Common myeloid progenitor, CD34-positive (primary cell): ENCODE measurements at regions not wholly inside any gene's neighbourhood (a gene's known extent, or its start where the extent isn't known, plus 50 kb on each side); places are given as distances from the start of the nearest gene placed in this dataset.

Source experiments
- CTCF ChIA-PET: fragments of 350-600 bp; sonication (Branson Sonifier 250); formaldehyde crosslinking; loops from one replicate; lab custom pipeline; 2021; ENCODE audit warnings: antibody characterized with exemption; lab: Charles Lee
- POLR2A ChIA-PET: fragments of 350-600 bp; sonication (Branson Sonifier 250); formaldehyde crosslinking; loops from one replicate; lab custom pipeline; 2021; ENCODE audit warnings: antibody characterized with exemption; lab: Charles Lee
- DNase-seq, 3 donors: peaks; one replicate each; pipeline versions ENCODE4 v3.0.0 to v3.0.0-alpha.2; 2013
- H3K27ac ChIP-seq, 2 experiments: 1 replicate in 1 of 2; 2 replicates in 1 of 2; pipeline ENCODE4 v1.7.0; 2013; ENCODE audit warnings: inconsistent platforms in 2 of 2, low read length in 2 of 2, mild to moderate bottlenecking in 2 of 2, low read depth in 1 of 2, moderate library complexity in 1 of 2; ENCODE audit not compliant: severe bottlenecking in 2 of 2, insufficient read depth in 1 of 2, poor library complexity in 1 of 2
- H3K27me3 ChIP-seq, 5 experiments: replicated peaks in 2 of 5; 1 replicate in 3 of 5; 2 replicates in 2 of 5; pipeline versions ENCODE4 v1.6.1 to v1.7.0; 2013; ENCODE audit warnings: low read length in 4 of 5, mild to moderate bottlenecking in 2 of 5, moderate library complexity in 2 of 5, inconsistent platforms in 1 of 5; ENCODE audit not compliant: insufficient read depth in 5 of 5, control insufficient read depth in 4 of 5
- H3K36me3 ChIP-seq, 4 experiments: 1 replicate in 2 of 4; 2 replicates in 2 of 4; pipeline versions ENCODE4 v1.6.1 to v1.7.0; 2013; ENCODE audit warnings: low read length in 3 of 4, control low read depth in 1 of 4, mild to moderate bottlenecking in 1 of 4; ENCODE audit not compliant: control insufficient read depth in 4 of 4, insufficient read depth in 4 of 4
- H3K4me1 ChIP-seq, 4 experiments: 1 replicate in 3 of 4; 2 replicates in 1 of 4; pipeline versions ENCODE4 v1.6.1 to v1.7.1; 2013; ENCODE audit warnings: low read length in 3 of 4, mild to moderate bottlenecking in 3 of 4, control low read depth in 1 of 4, inconsistent platforms in 1 of 4, moderate library complexity in 1 of 4; ENCODE audit not compliant: control insufficient read depth in 4 of 4, insufficient read depth in 4 of 4; ENCODE audit errors: control extremely low read depth in 1 of 4
- H3K4me3 ChIP-seq, 7 experiments: 1 replicate in 4 of 7; 2 replicates in 3 of 7; pipeline versions ENCODE4 v1.5.1 to v1.7.0; 2013; ENCODE audit warnings: mild to moderate bottlenecking in 7 of 7, low read length in 6 of 7, moderate library complexity in 6 of 7, inconsistent platforms in 2 of 7, low read depth in 2 of 7, control low read depth in 1 of 7; ENCODE audit not compliant: insufficient read depth in 4 of 7, control insufficient read depth in 1 of 7; ENCODE audit errors: extremely low read depth in 1 of 7
- H3K9me3 ChIP-seq, 5 experiments: 1 replicate in 4 of 5; 2 replicates in 1 of 5; pipeline versions ENCODE4 v1.6.1 to v1.7.1; 2013; ENCODE audit warnings: low read length in 4 of 5, mild to moderate bottlenecking in 2 of 5, inconsistent platforms in 1 of 5, low read depth in 1 of 5, moderate library complexity in 1 of 5; ENCODE audit not compliant: control insufficient read depth in 4 of 5, insufficient read depth in 2 of 5; ENCODE audit errors: control extremely low read depth in 1 of 5
- WGBS: methylation state at CpG from one replicate; pipeline ENCODE4 v1.1.5; 2013; ENCODE audit not compliant: insufficient coverage; 5-methylcytosine and 5-hydroxymethylcytosine counted together

GRCh38 chr10:43863270-43863669 lies 214.6 kb upstream of the ZNF32 start:
- H3K27ac ChIP-seq: no peak overlapping the region
- POLR2A ChIA-PET: no interaction called here

GRCh38 chr10:43862756-43863155 lies 214.1 kb upstream of the ZNF32 start:
- CTCF ChIA-PET: no interaction called here
- Histone ChIP-seq H3K27ac (no peak overlapping the region), H3K27me3 (peaks cover 0 to 31% (median 5%) of the 10 kb centered on the region in 5 experiments), H3K4me1 (no peaks in the 10 kb centered on the region), H3K36me3 (no peaks in the 10 kb centered on the region), H3K9me3 (no peaks in the 10 kb centered on the region), H3K4me3 (no peak overlapping the region)
- POLR2A ChIA-PET: no interaction called here
- DNase-seq: no peak
- 100% methylated on average over 4 of the region's 5 CpGs for WGBS

More at GRCh38 chr10:43863270-43863669, 214.6 kb upstream of the ZNF32 start:
- H3K9me3 ChIP-seq: no peaks in the 10 kb centered on the region
- H3K4me3 ChIP-seq: no peak overlapping the region
- no peaks in the 10 kb centered on the region for H3K4me1 ChIP-seq
- CTCF ChIA-PET: no interaction called here
- H3K27me3 ChIP-seq: peaks cover 0 to 31% (median 6%) of the 10 kb centered on the region in 5 experiments
- whole genome bisulfite sequencing: 99% methylated on average over 9 of the region's 9 CpGs
- DNase-seq: no peak
- no peaks in the 10 kb centered on the region for H3K36me3 ChIP-seq

DNA sequence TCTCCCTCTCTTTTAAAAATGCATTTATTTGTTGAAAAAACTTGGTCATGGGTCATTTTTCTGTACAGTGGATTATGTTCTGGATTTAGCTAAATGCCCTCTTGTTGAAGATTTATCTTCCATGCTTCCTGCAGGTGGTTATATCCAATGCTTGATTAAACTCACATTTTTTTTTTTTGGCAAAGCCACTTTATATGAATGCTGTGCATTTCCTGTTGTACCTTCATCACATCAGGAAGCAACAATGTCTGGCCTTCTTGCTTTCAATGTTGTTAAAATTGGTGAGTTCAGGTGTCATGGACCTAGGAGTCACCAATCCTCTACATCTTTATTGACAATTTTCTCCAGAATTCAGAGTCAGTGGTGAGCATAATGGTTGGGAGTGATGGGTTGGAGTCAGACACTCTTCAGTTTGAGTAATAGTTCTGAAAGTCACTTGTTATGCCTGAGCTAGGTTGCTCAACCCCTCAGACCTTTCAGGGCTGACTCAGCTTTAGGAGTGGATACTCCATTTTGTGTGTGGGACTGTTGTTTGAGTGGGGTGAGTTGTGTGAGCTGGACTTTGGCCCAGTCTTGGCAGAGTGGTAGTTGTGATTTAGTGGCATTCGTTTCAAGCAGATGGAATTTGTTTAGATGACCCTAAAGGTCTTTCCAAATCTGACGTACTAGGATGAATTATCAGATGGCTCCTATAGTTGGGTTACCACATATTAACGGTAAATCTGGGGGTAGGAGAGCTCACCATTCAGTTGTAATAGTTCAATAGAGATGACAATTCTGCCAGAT lies 213.5 kb upstream of the ZNF32 start:
- 95% methylated on average over 3 of the region's 3 CpGs for WGBS
- ChIA-PET CTCF (no interaction called here), POLR2A (no interaction called here)
- H3K36me3 ChIP-seq: no peaks in the 10 kb centered on the region
- H3K4me1 ChIP-seq: no peaks in the 10 kb centered on the region
- no peak overlapping the region for H3K4me3 ChIP-seq
- H3K27me3 ChIP-seq: peaks cover 0 to 34% (median 4%) of the 10 kb centered on the region in 5 experiments
- no peaks in the 10 kb centered on the region for H3K9me3 ChIP-seq
- no peak for DNase-seq
- H3K27ac ChIP-seq: no peak overlapping the region

GRCh38 chr10:43859016-43859525 lies 210.4 kb upstream of the ZNF32 start:
- Histone ChIP-seq H3K4me1 (no peaks in the 10 kb centered on the region), H3K36me3 (no peaks in the 10 kb centered on the region), H3K27ac (no peak overlapping the region), H3K9me3 (no peaks in the 10 kb centered on the region), H3K4me3 (no peak overlapping the region), H3K27me3 (peaks cover 0 to 31% (median 3%) of the 10 kb centered on the region in 5 experiments)
- 93% methylated on average over 4 of the region's 6 CpGs for WGBS
- POLR2A ChIA-PET: no interaction called here
- no peak for DNase-seq
- CTCF ChIA-PET: no interaction called here

DNA sequence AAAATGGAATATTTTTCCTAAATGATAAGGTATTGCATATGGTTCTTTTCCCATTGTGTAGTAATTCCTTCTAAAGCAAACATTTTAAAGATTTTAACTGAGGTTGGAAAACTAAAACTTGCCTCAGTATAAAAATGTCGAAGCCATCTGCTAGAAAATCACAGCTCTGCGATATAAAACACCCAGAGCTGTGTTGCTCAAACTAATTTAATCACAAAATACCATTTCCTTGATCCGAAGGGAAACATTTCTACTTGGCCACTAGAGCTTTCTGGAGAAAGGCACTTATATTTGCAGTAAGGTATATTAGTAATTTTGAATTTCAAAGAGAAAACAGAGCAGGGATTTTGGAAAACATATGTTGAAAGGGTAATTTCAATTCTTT lies 209.2 kb upstream of the ZNF32 start:
- no peak for DNase-seq
- Histone ChIP-seq H3K4me1 (no peaks in the 10 kb centered on the region), H3K27me3 (peaks cover 0 to 31% (median 3%) of the 10 kb centered on the region in 5 experiments), H3K27ac (no peak overlapping the region), H3K36me3 (no peaks in the 10 kb centered on the region), H3K9me3 (no peaks in the 10 kb centered on the region), H3K4me3 (no peak overlapping the region)
- ChIA-PET POLR2A (no interaction called here), CTCF (interaction anchor here (1.6 kb wide), 1 partner anchor 41 kb away, joined by 3 read pairs; no protein-coding TSS in a partner anchor)
- 100% methylated on average over 2 of the region's 3 CpGs for WGBS

DNA sequence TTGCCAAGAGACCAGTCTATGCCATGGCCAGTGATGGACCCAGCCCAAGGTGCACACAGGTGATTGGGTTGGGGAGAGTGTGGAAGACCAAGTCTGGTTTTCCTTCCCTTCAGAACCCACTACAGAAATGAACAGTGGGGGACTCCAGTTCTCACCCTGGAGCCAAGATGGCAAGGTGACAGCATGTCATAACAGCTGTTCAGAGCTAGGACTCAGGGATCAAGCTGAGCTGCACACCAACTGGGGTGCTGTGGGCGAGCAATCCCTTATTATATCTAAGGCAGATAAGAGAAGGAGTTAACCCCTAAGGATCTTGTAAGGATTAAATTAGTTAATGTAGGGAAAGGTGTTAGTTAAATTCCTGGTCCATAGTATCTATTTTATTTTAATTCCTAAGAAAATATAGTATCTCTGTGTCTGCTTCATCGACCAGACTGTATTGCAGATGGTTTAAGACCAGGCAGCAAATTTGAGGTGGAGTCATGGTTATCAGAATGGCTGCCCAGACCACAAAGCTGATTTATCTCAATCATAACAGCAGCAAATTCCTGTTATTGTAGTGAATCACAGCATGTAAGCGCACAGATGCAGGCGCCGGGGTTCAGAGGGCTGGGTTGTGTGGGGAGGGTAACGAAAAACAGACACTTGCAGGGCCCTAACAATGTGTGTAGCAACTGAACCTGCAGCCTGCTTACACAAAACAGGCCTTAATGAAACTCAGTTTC lies 208.7 kb upstream of the ZNF32 start:
- Histone ChIP-seq H3K4me3 (no peak overlapping the region), H3K27me3 (peaks cover 0 to 34% (median 3%) of the 10 kb centered on the region in 5 experiments), H3K9me3 (no peaks in the 10 kb centered on the region), H3K4me1 (no peaks in the 10 kb centered on the region), H3K36me3 (no peaks in the 10 kb centered on the region), H3K27ac (no peak overlapping the region)
- peak in 1 of 3 donors; percentile 8 for DNase-seq
- POLR2A ChIA-PET: no interaction called here
- CTCF ChIA-PET: interaction anchor here (1.1 to 1.6 kb wide), 2 partner anchors 11 to 40 kb away, joined by 3 read pairs; no protein-coding TSS in a partner anchor
- WGBS: 60% methylated on average over 1 of the region's 6 CpGs

DNA sequence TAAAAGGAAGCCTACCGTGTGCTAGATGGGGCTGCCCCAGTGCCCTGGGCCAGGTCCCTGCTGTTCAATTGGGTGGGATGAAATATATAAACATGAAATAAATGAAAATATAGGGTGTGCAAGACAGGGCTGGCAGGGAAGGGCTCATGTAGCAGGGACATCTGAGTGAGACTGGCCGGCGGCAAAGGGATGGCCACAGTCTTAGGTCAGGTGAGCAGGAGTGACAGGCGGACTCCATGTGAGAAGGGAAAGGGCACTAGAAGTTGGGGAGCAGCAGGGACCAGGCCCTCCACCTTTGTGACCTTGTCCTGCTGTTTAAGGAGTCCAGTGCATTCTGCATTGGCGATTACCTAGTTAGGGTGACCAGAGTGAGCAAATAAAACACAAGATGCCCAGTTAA lies 207.6 kb upstream of the ZNF32 start:
- CTCF ChIA-PET: no interaction called here
- POLR2A ChIA-PET: no interaction called here

More for the DNA sequence above, 207.6 kb upstream of the ZNF32 start:
- no peaks in the 10 kb centered on the region for H3K9me3 ChIP-seq
- no peaks in the 10 kb centered on the region for H3K4me1 ChIP-seq
- no peak overlapping the region for H3K27ac ChIP-seq
- H3K4me3 ChIP-seq: no peak overlapping the region
- WGBS: 98% methylated on average over 5 of the region's 5 CpGs
- H3K27me3 ChIP-seq: peaks cover 0 to 34% (median 3%) of the 10 kb centered on the region in 5 experiments
- H3K36me3 ChIP-seq: no peaks in the 10 kb centered on the region
- no peak for DNase-seq
